RWPE1 (cell line): ENCODE measurements at regions not wholly inside any gene's neighbourhood (a gene's known extent, or its start where the extent isn't known, plus 50 kb on each side); places are given as distances from the start of the nearest gene placed in this dataset.

Experiments
- CTCF ChIA-PET: fragments of 350-600 bp; sonication (Branson Sonifier 250); formaldehyde crosslinking; extraction: SDS; loops from one replicate; lab custom pipeline; 2021; lab: Yijun Ruan, JAX
- POLR2A ChIA-PET: fragments of 400-600 bp; formaldehyde crosslinking; extraction: SDS; loops from one replicate; lab custom pipeline; 2020; ENCODE audit warnings: antibody characterized with exemption; ENCODE audit not compliant: low non-redundant PET; lab: Yijun Ruan, JAX
- DNase-seq: peaks from one replicate; pipeline ENCODE4 v3.0.0; 2012; ENCODE audit warnings: low spot score
- H3K27ac ChIP-seq: fragments of 450-650 bp; 2 replicates; pipeline ENCODE4 v1.5.1; 2017
- TF ChIP-seq, protein P1 (sequence below): fragments of 450-650 bp; conservative IDR thresholded peaks from 2 replicates; pipeline ENCODE4 v1.5.1; 2017; ENCODE audit warnings: low read depth, mild to moderate bottlenecking

DNA sequence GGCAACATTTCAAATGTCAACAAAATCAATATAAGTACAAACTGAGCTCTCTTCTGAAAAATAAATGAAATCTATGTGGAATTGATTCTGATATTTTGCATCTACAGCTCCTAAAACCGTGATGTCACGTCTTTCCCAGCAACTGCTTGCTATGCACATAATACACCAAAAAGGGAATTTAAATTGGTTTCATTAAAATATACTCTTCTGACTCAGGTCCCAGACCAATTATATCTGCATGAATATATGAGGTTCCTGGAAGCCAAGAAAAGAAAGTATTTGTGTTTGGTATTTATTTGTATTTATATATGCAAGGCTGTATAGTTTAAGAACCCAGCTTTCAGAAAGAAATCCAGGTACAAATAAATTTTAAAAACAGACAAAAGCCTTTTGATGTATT is 1282.5 kb downstream of the SUCLG1 start:
- TF ChIP-seq, protein P1, sequence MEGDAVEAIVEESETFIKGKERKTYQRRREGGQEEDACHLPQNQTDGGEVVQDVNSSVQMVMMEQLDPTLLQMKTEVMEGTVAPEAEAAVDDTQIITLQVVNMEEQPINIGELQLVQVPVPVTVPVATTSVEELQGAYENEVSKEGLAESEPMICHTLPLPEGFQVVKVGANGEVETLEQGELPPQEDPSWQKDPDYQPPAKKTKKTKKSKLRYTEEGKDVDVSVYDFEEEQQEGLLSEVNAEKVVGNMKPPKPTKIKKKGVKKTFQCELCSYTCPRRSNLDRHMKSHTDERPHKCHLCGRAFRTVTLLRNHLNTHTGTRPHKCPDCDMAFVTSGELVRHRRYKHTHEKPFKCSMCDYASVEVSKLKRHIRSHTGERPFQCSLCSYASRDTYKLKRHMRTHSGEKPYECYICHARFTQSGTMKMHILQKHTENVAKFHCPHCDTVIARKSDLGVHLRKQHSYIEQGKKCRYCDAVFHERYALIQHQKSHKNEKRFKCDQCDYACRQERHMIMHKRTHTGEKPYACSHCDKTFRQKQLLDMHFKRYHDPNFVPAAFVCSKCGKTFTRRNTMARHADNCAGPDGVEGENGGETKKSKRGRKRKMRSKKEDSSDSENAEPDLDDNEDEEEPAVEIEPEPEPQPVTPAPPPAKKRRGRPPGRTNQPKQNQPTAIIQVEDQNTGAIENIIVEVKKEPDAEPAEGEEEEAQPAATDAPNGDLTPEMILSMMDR = no peak
- POLR2A ChIA-PET = no interaction called here
- no peak for DNase-seq
- no peak overlapping the region for H3K27ac ChIP-seq
- CTCF ChIA-PET = no interaction called here

GRCh38 chr2:83172841-83173240 is 1286.2 kb downstream of the SUCLG1 start:
- CTCF ChIA-PET = no interaction called here
- DNase-seq = no peak
- POLR2A ChIA-PET = no interaction called here
- TF ChIP-seq, protein P1 = no peak
- H3K27ac ChIP-seq = no peak overlapping the region

DNA sequence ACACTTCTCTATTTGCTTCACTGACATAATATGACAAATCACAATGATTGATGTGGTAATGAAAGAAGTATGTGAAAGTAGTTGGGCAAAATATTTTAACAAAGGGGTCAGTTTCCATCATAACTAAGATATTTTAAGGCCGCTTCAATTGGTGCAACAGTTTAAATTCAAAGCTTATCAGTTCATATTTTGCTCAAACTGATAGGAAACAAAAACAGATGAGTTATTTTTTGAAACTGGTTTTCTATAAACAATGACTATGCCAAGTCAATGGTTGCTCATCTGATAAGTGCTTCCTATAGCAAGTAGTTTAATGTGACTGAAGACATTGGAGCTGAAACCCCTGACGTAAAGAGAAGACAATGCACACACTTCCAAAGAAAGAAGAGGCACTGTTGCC is 1290.7 kb downstream of the SUCLG1 start:
- TF ChIP-seq, protein P1 = no peak
- ChIA-PET CTCF (no interaction called here), POLR2A (no interaction called here)
- DNase-seq = no peak
- H3K27ac ChIP-seq = no peak overlapping the region

DNA sequence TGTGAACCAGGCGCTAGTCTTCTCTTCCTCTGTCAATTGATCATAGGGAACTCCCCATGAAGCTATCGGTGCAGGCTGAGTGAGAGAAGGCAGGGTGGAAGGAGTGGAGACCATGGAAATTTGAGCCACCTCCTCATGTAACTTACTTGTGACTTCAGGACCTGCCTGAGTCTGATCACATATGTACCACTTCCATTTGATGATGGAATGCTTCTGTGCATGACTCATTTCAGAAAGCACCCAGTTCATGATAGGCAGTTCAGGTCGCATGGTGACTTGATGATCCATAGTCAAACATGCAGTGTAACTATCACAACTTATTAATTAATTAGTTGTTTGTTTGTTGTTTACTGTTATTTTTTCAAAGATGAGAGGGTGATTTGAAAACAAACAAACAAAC is 1296.7 kb downstream of the SUCLG1 start:
- no peak for DNase-seq
- H3K27ac ChIP-seq = no peak overlapping the region
- POLR2A ChIA-PET = no interaction called here
- CTCF ChIA-PET = no interaction called here
- TF ChIP-seq, protein P1 = no peak

DNA sequence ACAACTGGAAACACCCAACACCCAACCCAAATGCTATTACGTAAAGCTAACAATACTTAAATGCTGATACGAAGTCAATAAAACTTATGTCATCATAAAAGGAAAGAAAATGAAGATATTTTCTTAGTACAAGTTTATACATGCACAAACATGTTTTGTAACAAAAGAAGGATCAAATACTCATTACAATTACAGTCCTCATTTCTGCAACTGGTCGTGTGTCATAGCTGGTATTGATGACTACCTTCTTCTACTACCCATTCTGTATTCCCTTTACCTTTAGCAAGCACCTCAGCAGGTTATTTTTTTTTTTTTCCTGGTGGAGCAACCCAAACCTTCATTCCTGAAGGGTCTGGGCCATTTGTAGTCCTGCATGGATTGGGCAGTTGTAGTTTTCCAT is 1298.5 kb downstream of the SUCLG1 start:
- TF ChIP-seq, protein P1 = no peak
- CTCF ChIA-PET = no interaction called here
- POLR2A ChIA-PET = no interaction called here

DNA sequence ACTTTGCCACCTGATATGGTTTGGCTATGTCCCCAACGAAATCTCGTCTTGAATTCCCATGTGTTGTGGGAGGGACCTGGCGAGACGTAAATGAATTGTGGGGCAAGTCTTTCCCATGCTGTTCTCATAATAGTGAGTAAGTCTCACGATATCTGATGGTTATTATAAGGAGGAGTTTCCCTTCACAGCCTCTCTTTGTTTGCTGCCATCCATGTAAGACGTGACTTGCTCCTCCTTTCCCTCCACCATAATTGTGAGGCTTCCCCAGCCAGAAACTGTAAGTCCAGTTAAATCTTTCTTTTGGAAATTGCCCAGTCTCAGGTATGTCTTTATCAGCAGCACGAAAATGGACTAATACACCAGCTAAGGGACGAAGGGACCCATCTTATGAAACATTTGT is 1303.3 kb downstream of the SUCLG1 start:
- no peak overlapping the region for H3K27ac ChIP-seq
- DNase-seq = no peak
- POLR2A ChIA-PET = no interaction called here
- CTCF ChIA-PET = no interaction called here
- TF ChIP-seq, protein P1 = no peak

More for the DNA sequence above, 1298.5 kb downstream of the SUCLG1 start:
- H3K27ac ChIP-seq = no peak overlapping the region
- no peak for DNase-seq

DNA sequence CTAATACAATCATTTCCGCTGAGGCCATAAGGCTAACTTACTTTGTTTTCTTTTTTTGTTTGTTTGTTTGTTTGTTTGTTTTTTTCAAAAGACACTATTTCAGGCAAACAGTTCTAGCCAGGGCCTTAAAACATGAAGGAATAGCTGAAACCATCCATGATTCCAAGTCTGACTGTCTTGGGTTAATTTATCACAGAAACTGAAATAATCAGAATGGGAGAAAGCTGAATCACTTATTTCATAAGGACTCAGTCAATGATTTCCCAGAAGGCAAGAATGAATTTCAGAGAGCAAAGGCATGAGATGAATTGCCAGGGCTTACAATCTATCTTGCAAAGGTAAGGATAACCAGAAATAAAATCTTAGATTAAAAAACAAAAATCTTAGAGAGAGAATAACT is 1315.1 kb downstream of the SUCLG1 start:
- H3K27ac ChIP-seq = no peak overlapping the region
- ChIA-PET CTCF (no interaction called here), POLR2A (no interaction called here)
- TF ChIP-seq, protein P1 = no peak
- DNase-seq = no peak
